Spinal cord (tissue), 9 donors: ENCODE measurements at regions not wholly inside any gene's neighbourhood (a gene's known extent, or its start where the extent isn't known, plus 50 kb on each side); places are given as distances from the start of the nearest gene placed in this dataset.
A peak's percentile ranks its signal among the peaks of the same experiment; 100 is the strongest.

Source experiments
- DNase-seq, 6 donors: peaks; one replicate each; pipeline versions ENCODE4 v3.0.0 to v3.0.0-alpha.2; 2013 to 2015; ENCODE audit warnings: low spot score in 6 of 6, low read depth in 4 of 6
- H3K27ac ChIP-seq: one replicate; pipeline ENCODE4 v1.5.1; 2013; ENCODE audit warnings: low read depth, low read length, control low read depth
- H3K27me3 ChIP-seq: one replicate; pipeline ENCODE4 v1.6.1; 2013; ENCODE audit warnings: low read length; ENCODE audit not compliant: control insufficient read depth, insufficient read depth
- H3K36me3 ChIP-seq: one replicate; pipeline ENCODE4 v1.6.1; 2013; ENCODE audit warnings: low read length; ENCODE audit not compliant: control insufficient read depth, insufficient read depth
- H3K4me1 ChIP-seq: one replicate; pipeline ENCODE4 v1.6.1; 2013; ENCODE audit warnings: low read length; ENCODE audit not compliant: control insufficient read depth, insufficient read depth
- H3K4me3 ChIP-seq: one replicate; pipeline ENCODE4 v1.5.1; 2013; ENCODE audit warnings: low read depth, low read length, control low read depth
- H3K9me3 ChIP-seq: one replicate; pipeline ENCODE4 v1.6.1; 2013; ENCODE audit warnings: low read length; ENCODE audit not compliant: control insufficient read depth, insufficient read depth
- WGBS: methylation state at CpG from one replicate; pipeline ENCODE4 v1.1.5; 2013; ENCODE audit warnings: missing lambda C conversion rate; ENCODE audit not compliant: insufficient coverage; 5-methylcytosine and 5-hydroxymethylcytosine counted together
- donor health status: healthy.

DNA sequence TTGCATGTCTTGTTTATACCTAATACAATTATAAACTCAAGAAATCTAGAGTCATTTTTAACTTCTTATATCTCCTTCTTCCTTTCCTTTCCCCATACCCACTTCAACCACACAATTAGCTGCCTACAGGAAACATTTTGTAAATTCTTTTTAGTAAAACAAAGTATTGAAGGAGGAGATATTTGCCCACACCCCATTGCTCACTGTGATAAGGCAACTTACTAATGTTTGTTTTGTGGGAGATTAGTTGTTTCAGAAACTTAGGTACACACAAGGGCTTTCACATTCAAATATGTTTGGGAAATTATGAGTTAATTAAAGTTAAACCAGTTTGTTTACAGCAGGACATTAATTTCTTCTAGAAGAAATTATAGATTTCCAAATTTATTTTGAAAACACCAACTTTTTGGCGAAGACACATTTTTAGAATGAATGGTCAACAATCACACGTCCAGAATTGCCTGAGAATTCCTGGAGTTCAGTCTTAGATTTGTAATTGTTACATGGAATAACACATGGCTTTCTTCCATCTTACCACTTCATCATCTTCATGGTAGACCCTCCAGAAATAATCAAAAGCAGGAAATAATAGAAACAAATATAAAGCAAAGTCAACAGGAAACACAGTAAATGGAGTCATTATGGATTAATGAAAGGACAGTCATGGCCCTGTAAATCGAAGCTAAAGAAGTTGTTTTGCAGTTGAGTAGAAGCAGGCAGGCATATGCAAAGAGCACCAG lies 62.5 kb upstream of the RAB27B start:
- no peak overlapping the region for H3K27ac ChIP-seq
- 100% methylated on average over 1 of the region's 3 CpGs for WGBS
- H3K36me3 ChIP-seq = no peaks in the 10 kb centered on the region
- peaks cover 2% of the 10 kb centered on the region for H3K9me3 ChIP-seq
- no peaks in the 10 kb centered on the region for H3K4me1 ChIP-seq
- no peak overlapping the region for H3K4me3 ChIP-seq
- no peak for DNase-seq
- H3K27me3 ChIP-seq = no peaks in the 10 kb centered on the region

DNA sequence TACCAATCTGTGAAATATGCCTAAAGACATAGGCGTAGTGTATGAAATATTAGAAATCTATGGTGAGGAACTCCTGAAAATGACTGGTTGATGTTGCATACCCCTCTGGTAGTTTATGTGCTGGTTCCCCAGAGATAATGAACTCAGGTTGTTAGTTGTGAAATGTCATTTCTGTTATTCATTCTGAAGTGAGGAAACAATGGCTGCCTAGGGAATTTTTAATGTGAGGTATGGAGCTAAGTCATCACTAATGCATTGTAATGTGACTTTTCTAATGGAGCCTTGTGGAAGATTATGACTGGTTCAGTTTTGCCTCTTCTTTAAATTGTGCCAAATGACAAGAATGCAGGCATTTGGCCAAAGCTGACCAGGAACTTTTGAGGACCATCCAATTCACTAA lies 61.6 kb upstream of the RAB27B start:
- 100% methylated on average over 1 of the region's 1 CpG for WGBS
- Histone ChIP-seq H3K27me3 (no peaks in the 10 kb centered on the region), H3K36me3 (no peaks in the 10 kb centered on the region), H3K4me3 (no peak overlapping the region), H3K4me1 (no peaks in the 10 kb centered on the region), H3K27ac (no peak overlapping the region), H3K9me3 (peaks cover 2% of the 10 kb centered on the region)
- DNase-seq = no peak

DNA sequence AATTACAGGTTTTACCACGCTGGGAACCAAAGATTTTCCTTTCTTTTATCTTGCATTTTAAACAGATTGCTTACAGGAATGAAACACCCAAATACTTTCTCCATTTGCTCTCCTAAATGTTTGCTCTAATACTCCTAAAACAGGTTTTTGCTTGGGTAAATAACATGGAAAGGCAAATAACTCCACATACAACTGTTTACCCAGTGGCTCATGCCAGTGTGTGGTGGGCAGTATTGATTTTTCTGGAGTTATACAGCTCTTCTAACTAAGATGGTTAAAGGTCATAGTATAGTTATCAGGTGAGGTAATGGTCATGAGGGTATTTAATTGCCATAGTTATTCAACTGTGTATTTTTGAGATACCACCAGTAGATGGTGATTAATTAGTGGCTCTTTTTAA lies 61.2 kb upstream of the RAB27B start:
- WGBS = no CpG with 5 or more reads among the region's 1 CpG
- Histone ChIP-seq H3K36me3 (no peaks in the 10 kb centered on the region), H3K4me1 (no peaks in the 10 kb centered on the region), H3K4me3 (no peak overlapping the region), H3K9me3 (peaks cover 2% of the 10 kb centered on the region), H3K27ac (no peak overlapping the region), H3K27me3 (no peaks in the 10 kb centered on the region)
- DNase-seq = no peak

DNA sequence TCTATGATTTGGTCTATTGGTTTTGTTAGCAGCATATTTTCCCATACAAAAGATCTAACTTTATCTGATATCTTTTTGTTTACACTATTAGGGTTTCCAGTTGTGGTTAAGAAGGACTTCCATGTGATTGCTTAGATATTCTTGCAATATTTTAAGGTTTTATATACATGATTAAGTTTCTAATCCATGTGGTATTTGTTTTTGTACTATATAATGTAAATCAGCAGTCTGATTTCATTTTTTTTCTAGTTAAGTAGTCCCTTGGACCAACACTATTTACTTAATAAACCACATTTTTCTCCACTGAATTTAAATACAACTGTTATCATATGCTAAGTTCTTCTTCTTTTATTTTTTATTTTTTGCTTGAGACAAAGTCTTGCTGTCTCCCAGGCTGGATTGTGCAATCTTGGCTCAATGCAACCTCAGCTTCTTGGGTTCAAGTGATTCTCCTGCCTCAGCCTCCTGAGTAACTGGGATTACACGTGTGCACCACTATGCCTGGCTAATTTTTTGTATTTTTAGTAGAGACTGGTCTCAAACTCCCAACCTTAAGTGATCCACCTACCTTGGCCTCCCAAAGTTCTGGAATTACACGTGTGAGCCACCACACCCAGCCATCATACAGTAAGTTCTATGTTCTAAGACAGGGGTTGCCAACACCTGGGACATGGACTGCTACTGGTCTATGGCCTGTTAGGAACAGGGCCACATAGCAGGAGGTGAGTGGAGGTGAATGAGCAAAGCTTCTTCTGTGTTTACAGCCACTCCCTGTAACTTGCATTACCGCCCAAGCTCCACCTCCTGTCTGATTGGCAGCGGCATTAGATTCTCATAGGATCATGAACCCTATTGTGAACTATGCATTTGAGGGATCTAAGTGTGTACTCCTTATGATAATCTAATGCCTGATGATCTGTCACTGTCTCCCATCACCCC lies 58.5 kb upstream of the RAB27B start:
- Histone ChIP-seq H3K27me3 (no peaks in the 10 kb centered on the region), H3K4me3 (no peak overlapping the region), H3K36me3 (no peaks in the 10 kb centered on the region), H3K9me3 (peaks cover 2% of the 10 kb centered on the region), H3K4me1 (peaks cover 5% of the 10 kb centered on the region), H3K27ac (no peak overlapping the region)
- no peak for DNase-seq
- no CpG with 5 or more reads among the region's 4 CpGs for WGBS

DNA sequence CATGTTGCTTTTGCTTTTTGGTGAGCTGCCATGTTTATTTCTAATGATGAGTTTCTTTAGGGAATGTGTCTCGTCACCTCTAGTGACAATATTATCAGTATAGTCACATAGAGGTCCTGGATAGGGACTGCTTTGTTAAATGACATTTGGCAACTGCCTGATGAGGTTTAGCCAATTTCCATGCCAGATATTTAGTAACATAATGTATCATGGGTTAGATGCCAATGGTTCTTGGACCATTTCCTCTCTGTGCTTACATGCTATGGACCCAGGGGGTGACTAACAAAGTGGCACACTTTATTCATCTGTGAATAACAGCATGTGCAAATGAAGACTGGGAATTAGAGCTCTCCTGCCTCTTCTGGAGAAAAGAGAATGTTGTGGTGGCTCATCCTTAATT lies 56.2 kb upstream of the RAB27B start:
- Histone ChIP-seq H3K27ac (no peak overlapping the region), H3K27me3 (no peaks in the 10 kb centered on the region), H3K4me3 (no peak overlapping the region), H3K36me3 (no peaks in the 10 kb centered on the region), H3K4me1 (peaks cover 8% of the 10 kb centered on the region), H3K9me3 (peaks cover 2% of the 10 kb centered on the region)
- no CpG with 5 or more reads among the region's 1 CpG for WGBS
- DNase-seq = peak in 5 of 6 donors; percentile 33 to 93 (median 62)

DNA sequence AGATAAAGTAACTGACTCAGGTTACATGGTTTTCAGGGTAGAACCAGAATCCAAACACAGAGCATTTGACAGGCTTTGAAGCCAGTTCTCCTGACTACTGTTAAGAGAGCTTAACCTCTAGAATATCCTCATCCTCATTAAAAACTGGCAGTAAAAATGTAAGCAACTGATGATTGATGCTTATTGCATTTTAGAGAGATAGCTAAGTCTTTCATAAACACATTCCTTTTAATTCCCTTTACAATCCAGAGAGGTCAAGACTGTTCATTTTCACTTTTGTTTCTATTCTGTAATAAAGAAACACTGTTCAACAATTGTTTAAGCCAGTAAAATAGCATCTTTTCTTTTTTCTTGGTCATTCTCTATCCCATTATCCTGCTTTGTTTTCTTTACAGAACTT lies 53.9 kb upstream of the RAB27B start:
- DNase-seq = no peak
- Histone ChIP-seq H3K36me3 (no peaks in the 10 kb centered on the region), H3K27ac (no peak overlapping the region), H3K27me3 (no peaks in the 10 kb centered on the region), H3K9me3 (peaks cover 2% of the 10 kb centered on the region), H3K4me1 (peaks cover 8% of the 10 kb centered on the region), H3K4me3 (no peak overlapping the region)

DNA sequence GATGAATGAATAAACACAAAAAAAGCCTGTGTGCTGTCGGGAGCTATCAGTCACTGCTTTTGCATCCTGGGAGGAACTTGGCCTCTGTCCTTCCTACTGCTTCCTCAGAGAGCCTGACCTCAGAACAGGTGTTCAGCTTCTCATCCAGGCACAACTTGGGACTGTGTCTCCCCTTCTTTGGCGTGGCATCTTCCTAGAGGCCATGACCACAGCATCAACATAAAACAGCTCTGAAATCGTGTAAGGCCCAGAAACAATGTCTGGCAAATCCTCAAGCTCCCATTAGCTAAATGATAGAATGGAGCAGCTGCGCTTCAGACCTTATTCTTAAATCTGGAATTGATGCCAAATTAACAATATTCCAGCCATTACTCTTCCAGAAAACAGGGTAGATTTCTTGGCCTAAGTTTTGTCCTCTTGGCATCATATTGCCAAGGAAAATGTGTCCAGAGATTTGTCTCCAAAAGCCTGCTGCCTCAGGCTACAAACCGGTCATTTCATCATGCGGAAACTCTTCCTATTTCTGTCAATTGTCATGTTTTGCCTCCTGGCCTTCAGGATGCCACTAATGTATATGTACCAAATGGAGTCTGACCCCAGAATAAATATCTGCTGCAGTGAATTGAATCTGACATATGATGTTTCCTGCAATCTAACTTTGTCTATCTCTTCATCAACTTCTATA lies 53.2 kb upstream of the RAB27B start:
- DNase-seq = peak in 4 of 6 donors; percentile 22 to 83 (median 56)
- WGBS = 28% methylated on average over 5 of the region's 6 CpGs
- Histone ChIP-seq H3K36me3 (no peaks in the 10 kb centered on the region), H3K27me3 (no peaks in the 10 kb centered on the region), H3K4me3 (no peak overlapping the region), H3K4me1 (peaks cover 8% of the 10 kb centered on the region), H3K9me3 (no peaks in the 10 kb centered on the region), H3K27ac (no peak overlapping the region)

DNA sequence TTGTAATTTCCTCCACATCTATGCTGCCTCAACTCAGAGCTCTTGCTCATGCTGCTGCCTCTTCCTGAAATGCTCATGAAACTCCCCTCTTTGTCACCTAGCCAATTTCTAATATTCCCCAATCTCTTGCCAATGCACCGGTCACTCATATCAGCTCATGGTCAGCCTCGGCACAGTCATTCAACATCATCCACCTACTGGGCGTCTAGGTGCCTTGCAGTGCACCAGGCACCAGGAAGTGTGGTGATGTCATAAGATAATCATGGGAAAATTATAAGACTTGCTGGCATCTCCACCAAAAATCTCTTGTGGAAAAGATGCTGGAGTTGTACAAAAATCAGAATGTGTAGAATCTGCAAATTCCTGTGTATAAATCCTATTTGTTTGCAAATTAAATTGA lies 52.6 kb upstream of the RAB27B start:
- peaks cover 8% of the 10 kb centered on the region for H3K4me1 ChIP-seq
- no peaks in the 10 kb centered on the region for H3K36me3 ChIP-seq
- H3K4me3 ChIP-seq = no peak overlapping the region
- H3K9me3 ChIP-seq = no peaks in the 10 kb centered on the region
- H3K27me3 ChIP-seq = no peaks in the 10 kb centered on the region
- H3K27ac ChIP-seq = no peak overlapping the region
- no peak for DNase-seq
- WGBS = 65% methylated on average over 2 of the region's 3 CpGs

DNA sequence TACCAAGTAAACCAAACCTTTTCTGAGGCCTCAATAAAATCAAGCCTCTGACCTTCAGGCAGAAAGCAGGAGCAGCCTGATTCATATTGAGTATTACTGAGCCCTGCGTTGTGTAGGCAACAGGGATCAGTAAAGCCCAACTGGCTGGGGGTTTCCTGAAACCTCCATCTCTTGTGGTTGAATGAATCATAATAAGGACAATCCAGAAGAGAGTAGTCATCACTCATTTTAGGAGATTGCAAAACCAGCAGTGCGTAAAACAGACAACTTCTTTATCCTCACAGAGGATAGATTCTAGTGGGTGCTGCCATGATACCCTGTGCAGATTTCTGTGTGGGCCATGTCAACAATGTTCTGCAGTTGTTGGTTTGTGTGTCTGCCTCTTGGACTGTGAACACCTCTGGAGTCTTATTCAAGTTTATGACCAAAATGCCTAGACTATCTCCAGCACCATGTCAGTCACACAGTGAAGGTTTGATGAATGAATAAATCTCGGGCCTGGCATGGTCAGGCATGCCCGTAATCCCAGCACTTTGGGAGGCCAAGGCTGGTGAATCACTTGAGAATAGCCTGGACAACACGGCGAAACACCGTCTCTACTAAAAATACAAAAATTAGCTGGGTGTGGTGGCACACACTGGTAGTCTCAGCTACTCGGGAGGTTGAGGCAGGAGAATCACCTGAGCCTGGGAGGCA lies 51.8 kb upstream of the RAB27B start:
- WGBS = 100% methylated on average over 4 of the region's 8 CpGs
- DNase-seq = no peak
- Histone ChIP-seq H3K27me3 (no peaks in the 10 kb centered on the region), H3K36me3 (no peaks in the 10 kb centered on the region), H3K4me1 (peaks cover 8% of the 10 kb centered on the region), H3K27ac (no peak overlapping the region), H3K9me3 (no peaks in the 10 kb centered on the region), H3K4me3 (no peak overlapping the region)
